Esophagus mucosa (tissue), 1 donor: ENCODE measurements at regions not wholly inside any gene's neighbourhood (a gene's known extent, or its start where the extent isn't known, plus 50 kb on each side); places are given as distances from the start of the nearest gene placed in this dataset.

Experiments
- ATAC-seq: fragments of 200-7000 bp; cut with Tn5 transposase; one replicate; pipeline ENCODE4 v1.9.1; 2020
- donor health status: DM: yes; HTN: yes; CAD: no.

GRCh38 chr5:72007336-72008111 is 99.8 kb upstream of the MAP1B start:
- no peak for ATAC-seq

DNA sequence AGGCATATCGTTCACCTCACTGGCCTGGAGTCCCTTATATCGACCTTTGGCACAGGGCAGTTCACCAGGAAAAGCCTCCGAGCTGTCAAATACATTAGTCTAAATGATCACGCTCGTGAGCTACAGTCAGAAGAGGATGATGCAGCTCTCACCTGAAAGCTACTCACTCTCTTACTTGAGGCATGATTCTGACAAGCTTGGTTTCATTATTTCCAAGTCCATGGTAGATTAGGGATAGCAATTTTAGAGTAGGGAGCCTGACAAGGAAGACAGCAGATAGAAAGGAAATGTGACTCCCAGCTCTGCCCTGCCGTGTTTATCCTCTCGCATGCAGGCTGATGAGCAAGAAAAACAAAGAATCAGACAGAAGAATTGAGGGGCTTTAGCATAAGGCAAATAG is 98.0 kb upstream of the MAP1B start:
- no peak for ATAC-seq

DNA sequence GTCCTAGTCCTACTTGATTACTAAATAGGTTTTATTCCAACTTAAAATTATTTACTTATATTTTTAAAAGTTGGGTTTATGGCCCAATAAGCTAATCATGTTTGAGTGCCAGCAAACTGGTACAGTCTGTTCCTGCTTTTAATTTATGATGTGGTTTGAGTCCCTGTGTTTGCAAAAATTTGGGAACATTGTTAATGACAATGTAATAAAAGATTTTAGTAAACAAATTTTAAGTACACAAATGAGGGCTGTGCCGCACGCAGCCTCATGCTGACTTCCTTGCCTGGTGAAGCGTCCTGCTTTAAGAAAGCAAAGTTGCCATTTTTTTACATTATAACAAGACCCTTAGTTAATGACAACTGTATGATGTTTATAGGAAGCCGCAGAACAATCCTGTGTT is 96.8 kb upstream of the MAP1B start:
- ATAC-seq, result no peak

DNA sequence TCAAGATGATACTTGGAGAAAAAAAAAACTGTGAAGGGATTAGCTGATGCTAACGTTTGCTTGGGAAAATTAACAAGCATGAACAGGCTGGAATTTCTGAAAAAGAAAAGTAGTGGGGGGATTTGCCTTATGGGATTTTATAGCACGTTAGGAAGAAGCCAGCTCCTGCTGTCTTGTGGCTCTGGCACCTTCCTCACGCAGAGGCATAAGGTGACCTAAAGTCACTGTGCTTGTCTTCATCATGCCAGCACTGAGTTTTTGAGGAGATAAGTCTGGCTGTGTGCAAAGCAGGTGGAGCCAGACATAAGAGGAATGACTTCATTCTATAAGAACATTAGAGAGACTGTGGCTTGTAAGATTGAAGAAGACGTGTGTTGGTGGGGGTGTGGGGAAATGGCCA is 94.4 kb upstream of the MAP1B start:
- no peak for ATAC-seq

GRCh38 chr5:72013766-72014624 is 93.3 kb upstream of the MAP1B start:
- no peak for ATAC-seq

DNA sequence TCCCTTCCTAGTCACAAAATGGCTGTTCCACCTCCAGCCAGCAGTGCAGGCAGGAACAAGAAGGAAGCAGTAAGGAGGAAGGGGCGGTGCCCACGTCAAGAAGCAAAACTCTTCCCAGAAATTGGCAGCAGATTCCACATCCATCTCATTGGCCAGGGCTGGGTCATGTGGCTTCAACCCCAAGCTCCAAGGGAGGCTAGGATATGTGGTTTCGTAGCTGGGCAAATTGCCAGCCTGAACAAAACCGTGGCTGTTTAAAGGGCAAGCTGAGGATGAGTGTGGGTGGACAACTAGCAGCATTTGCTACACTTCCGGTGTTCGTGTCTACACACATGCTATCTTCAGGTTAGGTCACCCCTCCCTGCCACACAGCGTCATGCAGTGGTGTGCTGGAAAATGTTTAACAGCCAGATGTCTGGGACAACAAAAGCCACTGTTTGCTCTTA is 92.1 kb upstream of the MAP1B start:
- peak; percentile 78 for ATAC-seq

- ATAC-seq, result peak; percentile 77
These were observed 89.0 kb upstream of the MAP1B start for GRCh38 chr5:72018143-72018803.

GRCh38 chr5:72020161-72020983 is 86.9 kb upstream of the MAP1B start:
- no peak for ATAC-seq

DNA sequence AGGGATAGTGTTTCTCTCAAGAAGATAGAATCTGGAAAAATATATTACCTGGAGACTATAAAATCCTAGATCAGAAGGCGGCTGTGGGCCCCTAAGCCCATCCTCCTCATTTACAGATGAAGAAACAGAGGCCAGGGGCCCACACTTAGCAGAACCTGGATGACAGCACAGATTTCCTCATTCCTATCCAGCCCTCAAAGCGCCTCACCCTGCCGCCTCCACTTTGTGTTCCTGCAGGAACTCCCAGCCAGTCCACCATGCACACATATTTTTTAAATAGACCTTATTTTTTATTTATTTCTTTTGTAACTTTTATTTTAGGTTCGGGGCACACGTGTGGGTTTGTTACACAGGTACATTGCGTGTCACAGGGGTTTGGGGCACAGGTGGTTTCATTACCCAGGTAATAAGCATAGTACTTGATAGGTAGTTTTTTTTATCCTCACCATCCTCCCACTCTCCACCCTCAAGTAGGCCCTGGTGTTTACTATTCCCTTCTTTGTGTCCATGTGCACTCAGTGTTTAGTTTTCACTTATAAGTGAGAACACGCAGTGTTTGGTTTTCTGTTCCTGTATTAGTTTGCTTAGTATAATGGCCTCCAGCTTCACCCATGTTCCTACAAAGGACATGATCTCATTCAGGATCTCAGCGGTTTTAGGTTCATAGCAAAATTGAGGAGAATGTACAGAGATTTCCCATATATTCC is 85.5 kb upstream of the MAP1B start:
- no peak for ATAC-seq

- ATAC-seq, result no peak
These were observed 78.9 kb upstream of the MAP1B start for GRCh38 chr5:72028382-72028781.

DNA sequence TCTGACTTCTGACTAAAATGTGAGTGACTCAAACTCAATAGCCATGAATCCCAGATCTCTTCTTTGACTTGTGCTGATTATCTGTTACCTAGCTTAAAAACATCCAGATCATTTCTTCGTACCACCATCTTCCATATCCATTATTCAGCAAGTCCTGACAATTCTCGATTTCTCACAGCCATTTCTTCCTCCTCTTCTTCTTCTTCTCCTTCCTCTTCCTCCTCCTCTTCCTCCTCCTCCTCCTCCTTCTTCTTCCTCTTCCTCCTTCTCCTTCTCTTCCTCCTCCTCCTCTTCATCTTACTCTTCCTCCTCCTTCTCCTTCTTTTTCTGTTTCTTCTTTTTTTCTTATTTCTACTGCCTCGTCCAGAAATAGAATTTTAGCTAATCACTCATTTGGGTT is 77.0 kb upstream of the MAP1B start:
- no peak for ATAC-seq

DNA sequence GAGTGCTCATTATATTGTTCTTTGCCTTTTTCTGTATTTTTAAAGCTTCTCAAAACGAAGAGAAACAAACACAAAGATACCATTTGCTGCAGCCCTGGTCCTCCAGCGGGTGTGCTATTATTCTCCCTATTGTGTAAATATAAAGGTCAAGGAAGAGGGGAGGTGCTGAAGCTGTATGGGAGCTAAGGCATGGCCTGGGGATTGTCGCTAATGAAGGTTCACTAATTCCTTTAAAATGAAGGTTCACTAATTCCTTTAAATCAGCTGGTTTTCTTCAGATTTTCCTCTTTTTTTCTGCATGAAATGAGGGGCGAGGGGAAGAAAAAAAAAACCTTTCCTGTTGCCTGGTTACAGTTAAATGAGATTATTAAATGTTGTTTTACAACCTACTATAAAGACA is 74.5 kb upstream of the MAP1B start:
- no peak for ATAC-seq

GRCh38 chr5:72034770-72035169 is 72.5 kb upstream of the MAP1B start:
- ATAC-seq, result no peak

GRCh38 chr5:72035831-72036230 is 71.4 kb upstream of the MAP1B start:
- ATAC-seq, result no peak

GRCh38 chr5:72036951-72037350 is 70.3 kb upstream of the MAP1B start:
- ATAC-seq, result peak; percentile 26

DNA sequence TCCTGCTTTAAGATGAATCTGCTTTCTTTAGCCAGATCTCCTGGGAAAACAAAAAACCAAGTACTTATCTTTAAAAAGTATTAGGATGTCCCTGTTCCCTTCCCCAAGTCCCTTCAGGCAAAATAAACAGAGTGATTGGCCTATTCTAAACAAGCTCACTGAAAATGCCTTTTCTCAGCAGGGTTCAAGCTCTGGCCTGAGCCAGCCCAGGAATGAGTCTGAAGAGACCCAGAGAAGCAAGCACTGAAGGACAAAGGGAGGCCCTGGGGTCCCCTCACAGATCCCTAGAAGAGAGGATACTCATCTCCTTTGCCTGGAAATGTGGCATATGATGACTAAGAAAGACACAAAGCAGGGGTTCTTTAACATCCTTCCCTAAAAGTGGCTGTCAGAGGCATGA is 66.8 kb upstream of the MAP1B start:
- ATAC-seq, result no peak

GRCh38 chr5:72041654-72042053 is 65.6 kb upstream of the MAP1B start:
- no peak for ATAC-seq

DNA sequence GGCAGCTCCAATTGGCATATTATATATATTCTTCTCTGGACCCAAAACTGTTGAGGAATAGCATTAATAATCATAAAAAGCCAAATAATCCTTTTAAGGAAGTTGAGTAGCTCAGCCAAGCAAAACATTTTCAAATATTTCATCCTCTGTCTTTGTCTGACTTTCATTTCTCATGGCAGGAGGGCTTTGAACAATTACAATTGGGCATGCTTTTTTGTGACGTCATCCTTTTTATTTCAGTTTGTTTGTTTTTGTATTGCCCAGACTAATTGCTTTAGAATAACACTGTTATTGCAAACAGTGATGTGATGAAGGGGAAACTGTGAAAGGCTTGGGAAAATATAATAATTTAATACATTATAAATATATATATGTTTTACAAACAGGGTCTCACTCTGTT is 65.2 kb upstream of the MAP1B start:
- no peak for ATAC-seq

DNA sequence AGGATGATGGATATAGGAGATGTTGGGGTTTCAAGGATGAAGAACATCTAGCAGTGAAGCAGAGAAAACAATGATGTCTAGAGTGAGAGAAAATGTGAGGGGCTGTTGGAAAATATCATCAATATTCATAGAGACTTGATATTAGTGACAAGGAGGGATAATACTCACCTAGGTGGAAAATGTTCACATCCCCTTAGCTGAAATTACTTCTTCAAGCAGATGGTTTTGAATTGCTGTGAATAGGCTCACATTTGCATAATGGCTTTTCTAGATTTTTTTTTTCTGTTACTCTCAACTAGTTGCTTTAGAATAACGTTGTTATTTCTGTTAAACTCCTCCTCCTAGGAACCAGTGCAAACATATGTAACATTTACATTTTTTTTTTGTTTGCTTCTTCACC is 61.6 kb upstream of the MAP1B start:
- ATAC-seq, result no peak

DNA sequence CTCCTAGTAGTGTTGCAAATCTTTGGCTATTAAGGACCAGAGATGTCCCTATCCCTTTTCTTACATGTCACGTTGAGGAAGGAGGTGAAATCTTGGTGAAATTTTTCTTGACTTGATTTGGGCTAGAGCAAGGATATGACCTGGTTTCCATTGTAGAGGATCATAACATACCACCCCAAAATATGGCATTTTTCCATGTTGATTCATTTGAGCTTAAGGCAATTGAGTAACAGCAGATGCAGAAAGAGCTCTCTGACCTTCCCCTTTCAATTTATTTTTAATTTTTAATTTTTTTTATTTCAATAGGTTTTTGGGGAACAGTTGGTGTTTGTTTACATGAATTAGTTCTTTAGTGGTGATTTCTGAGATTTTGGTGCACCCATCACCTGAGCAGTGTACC is 61.2 kb upstream of the MAP1B start:
- ATAC-seq, result no peak

DNA sequence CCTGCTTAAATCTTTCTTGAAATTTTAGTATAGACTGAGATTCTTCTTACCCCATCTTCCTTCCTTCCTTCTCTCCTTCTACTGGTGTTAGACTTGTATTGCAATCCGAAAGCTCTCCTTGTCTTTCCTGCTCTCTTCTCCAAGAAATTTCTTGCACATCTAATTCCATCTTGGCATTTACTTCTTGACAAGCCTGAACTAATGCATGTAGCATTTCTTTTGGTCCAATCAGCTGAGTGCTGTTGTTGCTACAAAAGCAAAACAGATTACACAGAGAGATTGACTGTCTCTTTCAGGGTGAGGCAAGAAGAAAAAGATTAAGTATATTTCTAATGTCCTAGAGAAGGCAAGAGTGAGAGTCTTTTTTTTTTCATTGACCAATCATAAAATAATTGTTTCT is 51.6 kb upstream of the MAP1B start:
- no peak for ATAC-seq
